SJCRH30 (cell line): ENCODE measurements at regions not wholly inside any gene's neighbourhood (a gene's known extent, or its start where the extent isn't known, plus 50 kb on each side); places are given as distances from the start of the nearest gene placed in this dataset.

Source experiments
- DNase-seq, 2 experiments: peaks; one replicate each; pipeline ENCODE4 v3.0.0-alpha.2; 2015 to 2020
- H3K27ac ChIP-seq: fragments of 250-450 bp; sonication (Bioruptor Pico); 2 replicates; pipeline ENCODE4 v1.5.1; 2020; ENCODE audit warnings: mild to moderate bottlenecking, moderate library complexity
- H3K27me3 ChIP-seq: fragments of 250-450 bp; sonication (Bioruptor Pico); 2 replicates; pipeline ENCODE4 v1.5.1; 2020; ENCODE audit warnings: mild to moderate bottlenecking, moderate library complexity
- H3K36me3 ChIP-seq: fragments of 250-450 bp; sonication (Bioruptor Pico); 2 replicates; pipeline ENCODE4 v1.5.1; 2020; ENCODE audit warnings: mild to moderate bottlenecking, moderate library complexity
- H3K4me1 ChIP-seq: fragments of 250-450 bp; sonication (Bioruptor Pico); 2 replicates; pipeline ENCODE4 v1.5.1; 2020; ENCODE audit warnings: mild to moderate bottlenecking, moderate library complexity
- H3K4me3 ChIP-seq: fragments of 250-450 bp; sonication (Bioruptor Pico); 2 replicates; pipeline ENCODE4 v1.5.1; 2020; ENCODE audit warnings: mild to moderate bottlenecking, moderate library complexity
- H3K9me3 ChIP-seq: fragments of 250-450 bp; sonication (Bioruptor Pico); replicated peaks from 2 replicates; pipeline ENCODE4 v1.5.1; 2020; ENCODE audit warnings: mild to moderate bottlenecking, moderate library complexity

DNA sequence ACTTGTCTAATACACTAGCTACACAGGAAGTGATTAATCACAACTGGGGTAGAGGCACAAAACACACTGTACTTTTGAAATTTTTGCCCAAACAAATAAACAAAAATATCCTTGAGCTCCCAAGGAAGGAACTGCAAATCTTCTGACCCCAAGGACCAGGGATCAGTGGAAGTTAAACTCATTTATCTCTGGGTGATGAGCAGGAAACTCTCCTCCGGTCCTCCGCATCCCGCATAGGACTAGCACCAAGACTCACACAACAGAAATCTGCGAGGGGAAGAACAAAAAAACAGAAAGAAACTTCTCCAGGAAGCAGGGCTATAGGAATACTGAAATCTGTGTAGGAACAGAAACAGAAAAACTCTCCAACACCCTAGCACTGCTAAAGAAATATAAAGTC is 650.3 kb downstream of the DCDC2C start:
- no peak for DNase-seq
- Histone ChIP-seq H3K4me1 (no peaks in the 10 kb centered on the region; the same call in 1 of the 2 replicates), H3K4me3 (no peak overlapping the region), H3K36me3 (no peaks in the 10 kb centered on the region), H3K27ac (no peak overlapping the region), H3K27me3 (no peaks in the 10 kb centered on the region), H3K9me3 (no peaks in the 10 kb centered on the region)

DNA sequence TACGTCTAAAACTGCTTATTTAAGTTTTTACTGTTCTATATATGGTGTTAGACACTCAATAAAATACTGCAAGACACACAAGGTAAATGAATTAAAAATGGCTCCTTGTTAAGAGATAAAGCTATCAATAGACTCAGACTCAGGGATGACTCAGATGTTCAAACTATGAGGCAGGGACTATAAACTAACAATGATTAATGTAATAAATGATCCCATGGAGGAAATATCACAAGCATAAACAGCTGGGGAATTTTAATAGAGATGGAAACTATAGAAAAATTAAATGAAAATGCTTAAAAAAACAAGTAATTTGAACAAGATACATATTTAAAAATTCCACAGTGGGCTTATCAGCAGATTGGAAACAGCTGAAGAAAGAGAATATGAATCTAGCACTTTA is 650.8 kb downstream of the DCDC2C start:
- no peaks in the 10 kb centered on the region; the same call in 1 of the 2 replicates for H3K4me1 ChIP-seq
- H3K9me3 ChIP-seq, result no peaks in the 10 kb centered on the region
- no peak for DNase-seq

DNA sequence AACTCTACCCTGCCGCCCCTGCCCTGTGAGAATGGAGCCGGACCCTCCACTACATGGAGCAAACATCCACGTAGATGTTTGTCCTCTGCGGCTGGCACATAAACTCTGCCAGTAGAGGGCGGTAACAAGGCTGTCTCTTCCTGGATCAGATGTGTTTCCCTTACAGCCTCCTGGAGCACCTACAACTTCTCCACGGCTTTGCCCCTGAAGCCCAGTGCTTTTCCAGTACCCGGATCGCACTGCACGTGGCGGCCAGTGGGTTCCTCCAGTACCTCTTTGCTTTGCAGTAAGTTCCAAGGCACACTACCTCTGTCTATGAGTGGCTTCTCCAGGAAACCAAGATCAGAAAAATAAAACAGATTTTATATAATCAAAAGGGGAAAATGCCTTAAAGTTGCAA is 651.3 kb downstream of the DCDC2C start:
- Histone ChIP-seq H3K27me3 (no peaks in the 10 kb centered on the region), H3K4me1 (no peaks in the 10 kb centered on the region; the same call in 1 of the 2 replicates), H3K27ac (no peak overlapping the region), H3K9me3 (no peaks in the 10 kb centered on the region), H3K4me3 (no peak overlapping the region), H3K36me3 (no peaks in the 10 kb centered on the region)
- peak; percentile 47 to 74 for DNase-seq

More for the DNA sequence above, 650.8 kb downstream of the DCDC2C start:
- Histone ChIP-seq H3K36me3 (no peaks in the 10 kb centered on the region), H3K4me3 (no peak overlapping the region), H3K27me3 (no peaks in the 10 kb centered on the region), H3K27ac (no peak overlapping the region)

DNA sequence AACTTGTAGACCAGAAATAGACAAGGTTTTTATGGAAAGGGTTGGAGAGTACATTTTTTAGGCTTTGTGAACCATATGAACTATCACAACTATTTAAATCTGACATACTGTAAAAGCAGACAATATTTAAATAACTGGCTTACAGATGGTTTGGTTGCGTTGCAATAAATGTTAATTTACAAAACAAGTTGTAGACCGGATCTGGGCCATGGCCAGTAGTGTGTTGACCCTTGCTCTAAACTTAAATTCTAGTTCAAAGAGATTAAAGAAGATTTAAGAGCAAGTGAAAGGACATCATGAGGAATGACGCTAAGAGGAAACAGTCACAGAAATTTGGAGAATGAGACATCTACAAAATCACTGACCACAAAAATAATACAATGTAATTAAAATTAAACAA is 652.7 kb downstream of the DCDC2C start:
- Histone ChIP-seq H3K9me3 (no peaks in the 10 kb centered on the region), H3K4me1 (no peaks in the 10 kb centered on the region; the same call in 1 of the 2 replicates)
- no peak for DNase-seq

DNA sequence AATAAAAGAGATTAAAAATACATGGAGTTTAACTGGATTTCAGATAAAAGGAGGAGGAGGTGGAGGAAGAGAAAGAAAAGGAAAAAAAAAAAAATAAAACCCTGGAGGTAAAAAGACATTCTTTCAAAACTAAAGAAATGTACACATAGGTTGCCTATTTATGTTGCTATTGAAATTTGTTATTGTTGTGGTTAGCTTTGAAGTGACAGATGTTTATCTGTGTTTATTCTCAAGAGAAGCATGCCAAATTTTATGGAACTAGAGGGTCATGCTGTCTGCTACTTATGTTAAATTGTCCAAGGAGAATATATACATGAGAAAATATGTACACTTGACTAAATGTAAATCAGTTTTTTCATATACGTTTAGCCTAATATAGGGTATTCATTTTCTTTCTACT is 653.2 kb downstream of the DCDC2C start:
- H3K9me3 ChIP-seq, result no peaks in the 10 kb centered on the region
- no peak for DNase-seq
- no peaks in the 10 kb centered on the region; the same call in 1 of the 2 replicates for H3K4me1 ChIP-seq
- no peak overlapping the region for H3K27ac ChIP-seq
- H3K36me3 ChIP-seq, result no peaks in the 10 kb centered on the region
- H3K4me3 ChIP-seq, result no peak overlapping the region
- H3K27me3 ChIP-seq, result no peaks in the 10 kb centered on the region

More for the DNA sequence above, 652.7 kb downstream of the DCDC2C start:
- no peaks in the 10 kb centered on the region for H3K36me3 ChIP-seq
- no peaks in the 10 kb centered on the region for H3K27me3 ChIP-seq
- H3K27ac ChIP-seq, result no peak overlapping the region
- H3K4me3 ChIP-seq, result no peak overlapping the region

DNA sequence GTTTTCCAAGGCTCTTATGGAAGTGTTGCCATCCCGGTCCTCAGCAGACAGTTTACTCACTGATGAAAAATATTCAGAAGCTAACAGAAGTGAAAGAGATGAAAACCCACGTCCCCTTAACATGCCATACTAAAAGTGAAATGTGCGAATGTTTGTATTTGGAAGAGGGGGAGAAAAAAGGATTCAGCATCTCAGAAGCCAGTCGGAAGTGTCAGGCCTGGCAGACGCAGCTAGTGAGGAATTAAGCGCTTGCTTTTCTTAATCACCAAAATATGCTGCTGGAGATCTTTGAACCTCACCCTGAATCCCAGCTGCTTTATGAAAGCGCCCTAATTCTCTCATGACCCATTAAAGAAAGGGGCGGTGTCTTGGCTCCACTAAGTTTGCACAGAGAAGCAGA is 653.7 kb downstream of the DCDC2C start:
- Histone ChIP-seq H3K4me1 (no peaks in the 10 kb centered on the region; the same call in 1 of the 2 replicates), H3K27me3 (no peaks in the 10 kb centered on the region), H3K36me3 (no peaks in the 10 kb centered on the region), H3K4me3 (no peak overlapping the region), H3K27ac (no peak overlapping the region), H3K9me3 (no peaks in the 10 kb centered on the region)
- peak in 1 of 2 experiments; percentile 38 for DNase-seq

DNA sequence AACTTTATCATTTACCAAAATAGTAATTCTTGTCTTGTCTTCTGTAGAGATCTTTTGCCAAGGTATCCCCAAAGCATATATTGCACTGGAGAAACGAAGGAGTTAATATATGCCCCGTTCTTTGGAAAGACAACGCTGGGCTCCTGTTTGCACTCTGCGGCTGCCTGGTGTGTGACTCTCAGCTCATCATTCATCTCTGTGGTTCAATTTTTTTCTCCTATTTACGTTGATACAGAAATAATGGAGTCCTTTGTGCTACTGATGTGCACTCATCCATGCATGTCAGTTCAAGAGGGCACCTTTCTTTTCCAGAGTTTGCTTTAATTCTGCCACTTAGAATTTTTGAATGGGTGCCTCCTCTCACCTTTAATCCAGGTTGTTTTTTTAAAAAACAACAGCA is 655.5 kb downstream of the DCDC2C start:
- Histone ChIP-seq H3K4me1 (no peaks in the 10 kb centered on the region; the same call in 1 of the 2 replicates), H3K9me3 (no peaks in the 10 kb centered on the region), H3K27me3 (no peaks in the 10 kb centered on the region), H3K27ac (no peak overlapping the region), H3K36me3 (no peaks in the 10 kb centered on the region), H3K4me3 (no peak overlapping the region)
- DNase-seq, result no peak

DNA sequence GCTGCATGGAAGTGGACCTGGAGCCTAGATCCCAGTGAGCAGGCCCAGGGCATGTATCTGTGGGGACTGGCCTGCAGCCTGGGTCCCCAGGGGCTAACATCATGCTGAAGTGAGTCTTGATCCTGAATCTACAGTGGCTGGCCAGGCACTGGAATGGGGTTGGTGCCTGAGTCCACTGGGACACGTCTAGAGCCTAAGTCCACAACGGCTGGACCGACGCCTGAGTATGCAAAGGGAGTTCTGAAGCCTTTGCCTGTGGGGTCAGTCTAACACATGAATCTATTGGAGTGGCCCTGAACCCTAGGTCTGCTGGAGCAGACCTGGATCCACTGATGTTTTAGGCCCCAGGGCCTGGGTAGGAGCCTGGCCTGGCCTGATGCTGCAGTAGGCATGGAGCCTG is 665.5 kb downstream of the DCDC2C start:
- H3K4me1 ChIP-seq, result no peaks in the 10 kb centered on the region
- H3K36me3 ChIP-seq, result no peaks in the 10 kb centered on the region
- DNase-seq, result no peak
- H3K9me3 ChIP-seq, result no peaks in the 10 kb centered on the region
- no peak overlapping the region for H3K27ac ChIP-seq
- H3K4me3 ChIP-seq, result no peak overlapping the region
- H3K27me3 ChIP-seq, result no peaks in the 10 kb centered on the region

DNA sequence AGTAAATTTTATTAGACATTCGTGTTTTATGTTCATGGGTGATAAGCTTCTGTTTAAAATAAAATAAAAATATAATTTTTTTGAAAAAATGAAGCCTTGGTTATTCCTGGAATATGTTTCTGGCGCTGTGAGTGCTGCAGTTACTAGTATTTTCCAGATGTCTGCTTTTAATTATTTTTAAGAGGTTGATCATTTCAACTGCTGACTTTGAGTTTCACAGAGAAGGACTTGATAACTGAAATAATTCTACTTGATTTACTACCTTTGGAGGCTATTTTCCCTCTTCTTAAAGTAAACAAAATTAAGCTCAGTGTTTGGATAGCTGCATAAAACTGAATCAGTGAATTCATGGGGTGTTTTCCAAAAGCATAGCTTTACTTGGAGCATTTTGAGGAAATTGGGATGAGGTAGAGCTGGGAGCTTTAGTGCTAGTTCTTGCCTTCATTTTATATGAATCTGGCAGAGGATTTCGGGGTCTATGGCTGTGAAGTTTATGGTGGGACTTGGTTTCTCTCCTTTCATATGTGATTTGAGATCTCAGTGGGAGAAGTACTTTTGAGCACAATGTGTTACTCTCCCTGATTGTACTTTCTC is 666.5 kb downstream of the DCDC2C start:
- H3K4me3 ChIP-seq, result no peak overlapping the region
- H3K4me1 ChIP-seq, result no peaks in the 10 kb centered on the region
- no peaks in the 10 kb centered on the region for H3K9me3 ChIP-seq
- no peaks in the 10 kb centered on the region for H3K36me3 ChIP-seq
- no peak for DNase-seq
- no peaks in the 10 kb centered on the region for H3K27me3 ChIP-seq
- H3K27ac ChIP-seq, result no peak overlapping the region

DNA sequence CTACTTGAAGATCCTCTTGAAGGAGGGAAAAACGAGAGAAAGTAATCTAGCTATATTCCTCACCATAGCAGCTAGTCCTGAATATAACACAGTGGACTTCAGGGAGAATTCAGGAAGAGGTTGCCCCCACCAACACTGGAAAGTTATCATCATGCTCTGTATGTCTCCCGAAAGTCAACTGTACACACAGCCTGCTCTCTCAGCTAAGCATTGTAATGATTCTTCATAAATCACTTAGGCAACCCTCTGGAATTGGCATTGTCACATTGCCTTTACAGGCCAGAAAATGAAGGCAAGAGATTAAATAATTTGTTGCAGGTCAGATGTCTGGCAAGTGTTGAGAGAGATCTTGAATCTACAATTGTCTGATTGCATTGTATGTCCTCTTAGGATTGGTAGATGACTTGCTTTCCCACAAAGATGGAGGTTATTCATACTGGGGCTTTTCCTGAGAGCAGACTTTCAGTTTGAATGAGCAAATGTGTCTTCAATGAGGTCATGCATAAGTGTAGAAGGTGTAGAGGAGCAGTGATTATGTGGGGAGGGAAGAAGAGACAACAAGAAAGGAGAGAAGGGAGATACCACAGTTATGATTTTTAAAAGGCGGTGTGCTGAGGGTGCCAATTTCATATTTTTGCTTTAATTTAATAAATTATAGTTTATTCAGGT is 667.2 kb downstream of the DCDC2C start:
- Histone ChIP-seq H3K27ac (no peak overlapping the region), H3K4me3 (no peak overlapping the region), H3K4me1 (no peaks in the 10 kb centered on the region), H3K9me3 (no peaks in the 10 kb centered on the region), H3K36me3 (no peaks in the 10 kb centered on the region), H3K27me3 (no peaks in the 10 kb centered on the region)
- DNase-seq, result no peak

DNA sequence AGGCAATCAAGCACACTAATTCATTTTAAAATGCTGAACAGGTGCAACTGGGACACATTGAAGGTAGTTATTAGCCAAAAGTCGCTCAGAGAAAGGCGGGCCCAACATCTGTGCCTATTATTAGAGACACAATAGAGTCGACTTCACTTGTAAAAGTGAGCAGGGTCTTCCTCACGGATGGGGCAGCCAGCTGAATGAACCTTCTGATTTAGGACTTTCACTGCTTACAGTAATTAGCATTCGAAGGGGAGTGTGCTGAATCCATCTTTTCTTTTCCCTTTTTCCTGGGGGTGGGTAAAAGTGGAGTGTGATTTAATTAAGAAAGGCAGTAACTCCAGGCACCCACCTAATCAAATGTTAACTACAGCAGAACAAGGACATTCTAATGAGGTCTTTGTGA is 677.7 kb downstream of the DCDC2C start:
- Histone ChIP-seq H3K4me1 (no peaks in the 10 kb centered on the region), H3K9me3 (no peaks in the 10 kb centered on the region; the same call in 1 of the 2 replicates), H3K27ac (no peak overlapping the region), H3K36me3 (no peaks in the 10 kb centered on the region), H3K27me3 (no peaks in the 10 kb centered on the region), H3K4me3 (no peak overlapping the region)
- DNase-seq, result no peak

DNA sequence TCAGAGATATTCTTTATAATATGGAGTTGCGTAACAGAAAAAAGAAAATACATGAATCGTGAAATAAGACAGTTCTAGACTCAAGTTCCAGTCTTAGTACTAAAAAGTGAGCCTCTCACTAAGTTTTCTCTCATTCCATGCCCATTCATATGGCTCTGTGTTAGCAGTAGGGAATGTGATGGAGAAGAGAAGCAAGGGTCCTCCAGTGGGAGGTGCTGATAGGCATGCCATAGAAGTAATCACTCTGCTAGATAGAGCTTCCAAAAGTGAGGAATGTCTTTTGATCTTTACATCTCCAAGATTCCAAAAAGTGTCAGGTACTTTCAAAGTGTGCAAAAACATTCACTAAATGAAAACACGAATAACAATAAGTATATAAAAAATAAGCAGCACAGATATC is 678.4 kb downstream of the DCDC2C start:
- no peaks in the 10 kb centered on the region for H3K36me3 ChIP-seq
- no peaks in the 10 kb centered on the region; the same call in 1 of the 2 replicates for H3K9me3 ChIP-seq
- no peak overlapping the region for H3K27ac ChIP-seq
- H3K27me3 ChIP-seq, result no peaks in the 10 kb centered on the region
- DNase-seq, result no peak
- H3K4me3 ChIP-seq, result no peak overlapping the region
- no peaks in the 10 kb centered on the region for H3K4me1 ChIP-seq

DNA sequence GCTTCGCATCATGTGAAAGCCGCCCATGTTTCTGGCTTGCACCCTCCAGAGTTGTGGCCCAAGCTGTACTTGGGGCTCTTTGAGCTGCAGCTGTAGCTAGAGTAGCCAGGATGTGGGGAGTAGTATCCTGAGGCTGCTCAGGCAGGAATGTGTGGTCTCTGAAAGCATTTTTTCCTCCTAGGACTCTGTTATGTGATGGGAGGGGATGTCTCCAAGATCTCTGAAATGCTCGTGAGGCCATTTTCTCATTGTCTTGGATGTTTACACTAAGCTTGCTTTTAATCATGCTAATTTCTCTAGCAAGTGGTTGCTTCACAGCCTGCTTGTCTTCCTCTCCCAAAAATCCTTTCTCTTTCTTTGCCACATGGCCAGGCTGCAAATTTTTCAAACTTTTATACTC is 687.6 kb downstream of the DCDC2C start:
- no peaks in the 10 kb centered on the region for H3K4me1 ChIP-seq
- no peaks in the 10 kb centered on the region for H3K36me3 ChIP-seq
- DNase-seq, result no peak
- H3K4me3 ChIP-seq, result no peak overlapping the region
- no peaks in the 10 kb centered on the region for H3K9me3 ChIP-seq
- no peak overlapping the region for H3K27ac ChIP-seq
- H3K27me3 ChIP-seq, result no peaks in the 10 kb centered on the region

DNA sequence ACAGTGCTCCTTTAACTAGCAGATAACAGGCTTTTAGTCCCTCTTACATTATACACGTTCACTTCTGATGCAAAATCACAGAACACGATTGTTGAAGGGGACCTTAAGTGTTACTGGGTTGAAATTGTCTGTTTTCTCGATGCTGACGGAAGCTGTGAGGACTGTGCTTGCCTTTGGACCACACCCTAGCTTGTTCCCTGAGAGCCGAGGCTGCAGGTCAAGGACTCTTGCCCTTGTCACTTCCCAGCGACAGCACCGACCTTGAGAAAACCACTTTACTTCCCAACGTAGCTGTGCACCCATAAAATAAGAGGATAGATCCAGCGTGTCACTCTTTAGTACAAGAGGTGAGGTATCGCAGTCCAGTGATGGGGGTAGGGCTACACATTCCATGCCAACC is 701.0 kb downstream of the DCDC2C start:
- Histone ChIP-seq H3K4me3 (no peak overlapping the region), H3K9me3 (peaks cover 6% of the 10 kb centered on the region), H3K36me3 (no peaks in the 10 kb centered on the region), H3K4me1 (no peaks in the 10 kb centered on the region), H3K27me3 (no peaks in the 10 kb centered on the region), H3K27ac (no peak overlapping the region)
- DNase-seq, result no peak

DNA sequence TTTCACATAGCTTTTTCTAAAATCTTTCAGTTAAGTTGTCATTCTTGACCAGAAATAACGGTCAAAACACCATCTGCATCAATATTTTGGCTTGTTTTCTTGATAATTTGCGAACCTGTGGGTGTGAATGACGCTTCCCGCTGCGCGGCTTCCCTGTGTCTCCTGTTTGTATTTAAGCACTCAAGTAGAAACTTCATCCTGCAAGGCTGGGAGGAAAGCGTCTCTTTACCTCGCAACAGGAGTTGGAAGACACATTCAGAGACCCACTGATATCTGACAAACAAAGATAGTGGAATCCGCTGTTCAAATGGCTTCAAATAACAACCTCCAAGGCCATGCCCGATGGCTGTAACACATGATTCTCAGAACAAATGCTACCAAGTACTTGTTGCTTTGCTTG is 704.9 kb downstream of the DCDC2C start:
- Histone ChIP-seq H3K27ac (no peak overlapping the region), H3K4me1 (no peaks in the 10 kb centered on the region), H3K27me3 (no peaks in the 10 kb centered on the region), H3K36me3 (no peaks in the 10 kb centered on the region), H3K4me3 (no peak overlapping the region), H3K9me3 (no peaks in the 10 kb centered on the region)
- DNase-seq, result no peak
